K562 (cell line): ENCODE measurements at regions not wholly inside any gene's neighbourhood (a gene's known extent, or its start where the extent isn't known, plus 50 kb on each side); places are given as distances from the start of the nearest gene placed in this dataset.

Experiments
- ATAC-seq: fragments of 200-7000 bp; cut with Tn5 transposase; 3 replicates; pipeline ENCODE4 v1.9.1; 2020; ENCODE audit warnings: moderate library complexity
- BruUV-seq: library from RNA; stranded (reverse); fragments of 400-500 nt; replicated peaks from 2 replicates; lab custom pipeline; 2021; lab: Mats Ljungman, UMichigan
- CTCF ChIA-PET: fragments of 300-600 bp; formaldehyde crosslinking; extraction: SDS; loops from one replicate; lab custom pipeline; 2021; ENCODE audit warnings: low intra/inter-chr PET ratio; lab: Yijun Ruan, JAX
- POLR2A ChIA-PET: fragments of 300-600, 350-650 bp; sonication (Branson Sonifier 250); formaldehyde crosslinking; extraction: SDS; loops from one replicate; lab custom pipeline; 2021; ENCODE audit warnings: antibody characterized with exemption, inconsistent platforms; lab: Yijun Ruan, JAX
- DNase-seq, 4 experiments: peaks; one replicate each; pipeline versions ENCODE4 v3.0.0 to v3.0.0-alpha.2; 2011 to 2018; ENCODE audit warnings: low spot score in 3 of 4, mixed read lengths in 3 of 4; ENCODE audit errors: extremely low read depth in 1 of 4
- FAIRE-seq: peaks from 2 replicates; lab custom pipeline; 2011; peaks lifted over from hg19 to GRCh38; lab: Jason Lieb, UNC
- H2AFZ ChIP-seq: 2 replicates; pipeline ENCODE4 v1.6.0; 2011; ENCODE audit warnings: low read depth, low read length, control low read depth, inconsistent platforms
- H3K27ac ChIP-seq: fragments of 200-600 bp; 3 replicates; pipeline ENCODE4 v1.8.0; 2011; ENCODE audit warnings: low read depth, mild to moderate bottlenecking, control low read depth, inconsistent platforms, low read length, moderate library complexity, mixed read lengths; ENCODE audit errors: extremely low read depth
- H3K27me3 ChIP-seq, 2 experiments: fragments of 300-600 bp in 1 of 2; 2 replicates in 1 of 2; 3 replicates in 1 of 2; pipeline versions ENCODE4 v1.6.0 to v1.8.0; 2011; ENCODE audit warnings: inconsistent platforms in 2 of 2, low read length in 2 of 2, mild to moderate bottlenecking in 1 of 2, mixed read lengths in 1 of 2, moderate library complexity in 1 of 2; ENCODE audit not compliant: control insufficient read depth in 2 of 2, insufficient read depth in 2 of 2
- H3K36me3 ChIP-seq: fragments of 300-600 bp; 3 replicates; pipeline ENCODE4 v1.8.0; 2011; ENCODE audit warnings: mild to moderate bottlenecking, low read length, inconsistent platforms; ENCODE audit not compliant: control insufficient read depth, insufficient read depth
- H3K4me1 ChIP-seq, 2 experiments: fragments of 200-600 bp in 1 of 2; replicated peaks in 1 of 2; 2 replicates in 1 of 2; 3 replicates in 1 of 2; pipeline versions ENCODE4 v1.5.1 to v1.8.0; 2011; ENCODE audit warnings: inconsistent platforms in 2 of 2, low read length in 2 of 2, mild to moderate bottlenecking in 1 of 2, mixed read lengths in 1 of 2, moderate library complexity in 1 of 2; ENCODE audit not compliant: control insufficient read depth in 2 of 2, insufficient read depth in 2 of 2
- H3K4me2 ChIP-seq: 2 replicates; pipeline ENCODE4 v1.6.1; 2011; ENCODE audit warnings: low read length, control low read depth, inconsistent platforms, mixed read lengths; ENCODE audit not compliant: insufficient read depth
- H3K4me3 ChIP-seq: fragments of 200-600 bp; sonication (generic), shearing (Covaris generic); 2 replicates; pipeline ENCODE4 v1.5.1; 2016; ENCODE audit warnings: control low read depth, inconsistent platforms
- H3K79me2 ChIP-seq: fragments of 200-600 bp; 3 replicates; pipeline ENCODE4 v1.8.0; 2011; ENCODE audit warnings: low read length, inconsistent platforms; ENCODE audit not compliant: control insufficient read depth, insufficient read depth
- H3K9ac ChIP-seq, 2 experiments: 2 replicates each; pipeline versions ENCODE4 v1.6.0 to v1.6.1; 2011; ENCODE audit warnings: low read depth in 2 of 2, low read length in 2 of 2, control low read depth in 1 of 2, inconsistent platforms in 1 of 2, mild to moderate bottlenecking in 1 of 2, mixed read lengths in 1 of 2; ENCODE audit not compliant: insufficient read depth in 1 of 2
- H3K9me1 ChIP-seq: one replicate; pipeline ENCODE4 v1.6.0; 2011; ENCODE audit warnings: inconsistent platforms, mild to moderate bottlenecking, low read length, moderate library complexity; ENCODE audit not compliant: control insufficient read depth, insufficient read depth
- H3K9me3 ChIP-seq: replicated peaks from 2 replicates; pipeline ENCODE4 v1.5.1; 2011; ENCODE audit warnings: low read depth, low read length, inconsistent platforms; ENCODE audit not compliant: control insufficient read depth, insufficient read depth
- H4K20me1 ChIP-seq: replicated peaks from 2 replicates; pipeline ENCODE4 v1.6.1; 2011; ENCODE audit warnings: low read length, inconsistent platforms, mixed read lengths; ENCODE audit not compliant: control insufficient read depth, insufficient read depth
- CREM ChIP-seq: IDR thresholded peaks from 2 replicates; pipeline ENCODE4 v1.6.1; 2014; ENCODE audit warnings: antibody characterized with exemption, low read depth
- MIER1 ChIP-seq: fragments of 450-650 bp; IDR thresholded peaks from 2 replicates; pipeline ENCODE4 v1.6.1; 2016; ENCODE audit warnings: antibody characterized with exemption, mild to moderate bottlenecking, low read depth
- POLR2AphosphoS2 ChIP-seq: IDR thresholded peaks from 2 replicates; pipeline ENCODE4 v1.6.1; 2012; ENCODE audit warnings: low read length, improper control_type of control experiment
- POLR2B ChIP-seq: fragments of 450-650 bp; IDR thresholded peaks from 2 replicates; pipeline ENCODE4 v1.6.1; 2018; ENCODE audit warnings: low read depth; ENCODE audit not compliant: partially characterized antibody
- PTRF ChIP-seq: fragments of 450-650 bp; IDR thresholded peaks from 2 replicates; pipeline ENCODE4 v1.6.1; 2016; ENCODE audit warnings: mild to moderate bottlenecking, missing genetic modification characterization, missing compliant biosample characterization
- SRSF9 ChIP-seq: fragments of 200-400 bp; formaldehyde crosslinking; IDR thresholded peaks from 2 replicates; pipeline ENCODE4 v1.6.1; 2017; ENCODE audit warnings: low read depth, low read length, borderline replicate concordance
- TCF3 ChIP-seq: sonication (generic); formaldehyde crosslinking; IDR thresholded peaks from 2 replicates; pipeline ENCODE4 v1.4.0; 2020; ENCODE audit warnings: mild to moderate bottlenecking, missing genetic modification reagents
- ZNF589 ChIP-seq: fragments of 200-800 bp; sonication (Bioruptor generic); IDR thresholded peaks from 2 replicates; pipeline ENCODE4 v1.6.1; 2016; ENCODE audit warnings: low read depth, missing genetic modification characterization, missing compliant biosample characterization
- WGBS: fragments of 100-300 bp; shearing (Covaris generic); methylation state at CpG from one replicate; pipeline ENCODE4 v1.1.6; 2016; ENCODE audit warnings: low coverage, mixed read lengths; ENCODE audit not compliant: insufficient coverage; ENCODE audit errors: missing lambda C conversion rate; 5-methylcytosine and 5-hydroxymethylcytosine counted together
- in situ Hi-C: fragments of 300-500 bp; cut with MboI; formaldehyde crosslinking; loops from 4 replicates; pipeline ENCODE4 v1.15.0; 2018; ENCODE audit warnings: inconsistent platforms, mixed read lengths
- intact Hi-C: fragments of 100-400 bp; cut with micrococcal nuclease; formaldehyde crosslinking; loops from 2 replicates; pipeline ENCODE4 v1.14.2; 2022
- TF ChIP-seq, protein P1 (sequence below): fragments of 450-650 bp; IDR thresholded peaks from 2 replicates; pipeline ENCODE4 v1.6.1; 2017; ENCODE audit warnings: antibody characterized with exemption, mild to moderate bottlenecking
- TF ChIP-seq, protein P2 (sequence below): fragments of 250-450 bp; sonication (Bioruptor Pico); IDR thresholded peaks from 2 replicates; pipeline ENCODE4 v1.5.0; 2021
- TF ChIP-seq, protein P3 (sequence below): fragments of 250-450 bp; sonication (Bioruptor Pico); IDR thresholded peaks from 2 replicates; pipeline ENCODE4 v1.4.0; 2020

DNA sequence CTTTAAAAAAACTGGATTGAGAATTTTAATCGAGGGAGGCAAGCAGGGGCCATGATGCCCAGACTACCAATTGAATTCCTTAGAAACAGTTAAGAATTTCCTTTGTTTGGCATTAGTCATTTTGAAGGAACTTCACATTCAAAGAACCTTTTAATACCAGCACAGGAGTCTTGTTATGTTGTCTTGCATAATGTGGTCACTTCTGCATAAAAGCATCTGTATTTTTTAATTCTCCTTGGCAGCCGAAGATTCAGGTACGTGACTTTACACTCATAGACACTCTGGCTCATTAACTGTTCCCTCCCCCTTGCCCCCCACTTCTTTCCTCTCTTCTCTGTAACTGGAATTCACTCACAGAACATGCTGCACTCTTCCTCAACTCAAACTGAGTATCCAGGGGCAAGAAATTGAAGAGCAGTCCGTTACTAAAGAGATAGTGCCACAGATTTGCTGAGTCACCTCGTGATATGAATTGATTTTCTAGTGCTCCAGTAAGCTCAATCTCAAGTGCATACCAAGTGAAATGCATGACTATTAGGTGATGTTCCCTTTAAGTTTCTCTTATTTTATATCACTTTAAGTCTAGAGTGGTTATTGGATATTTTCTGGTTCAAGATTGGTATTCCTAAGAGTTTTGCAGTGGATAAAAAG is 572.2 kb upstream of the SOX9 start:
- Histone ChIP-seq H3K9ac (no peak overlapping the region), H3K9me3 (no peaks in the 10 kb centered on the region), H3K9me1 (no peaks in the 10 kb centered on the region), H3K36me3 (no peaks in the 10 kb centered on the region), H3K4me2 (no peak overlapping the region), H3K27me3 (no peaks in the 10 kb centered on the region), H3K4me1 (no peaks in the 10 kb centered on the region), H3K79me2 (no peaks in the 10 kb centered on the region), H3K4me3 (no peak overlapping the region), H4K20me1 (no peaks in the 10 kb centered on the region), H2AFZ (no peak overlapping the region), H3K27ac (no peak overlapping the region)
- no peak for DNase-seq
- intact Hi-C loops (no loop called here), in situ Hi-C loops (no loop called here)
- no peak for ATAC-seq
- POLR2A ChIA-PET = no interaction called here
- no peak for FAIRE-seq
- CTCF ChIA-PET = no interaction called here
- WGBS = 1% methylated on average over 5 of the region's 5 CpGs
- BruUV-seq = no TSS peak
- TF ChIP-seq ZNF589 (CRISPR knock-in tag) (no peak), TCF3 (no peak), CREM (no peak), MIER1 (no peak), POLR2AphosphoS2 (no peak), PTRF (tag) (no peak), POLR2B (no peak), SRSF9 (no peak)
- TF ChIP-seq, protein P1, sequence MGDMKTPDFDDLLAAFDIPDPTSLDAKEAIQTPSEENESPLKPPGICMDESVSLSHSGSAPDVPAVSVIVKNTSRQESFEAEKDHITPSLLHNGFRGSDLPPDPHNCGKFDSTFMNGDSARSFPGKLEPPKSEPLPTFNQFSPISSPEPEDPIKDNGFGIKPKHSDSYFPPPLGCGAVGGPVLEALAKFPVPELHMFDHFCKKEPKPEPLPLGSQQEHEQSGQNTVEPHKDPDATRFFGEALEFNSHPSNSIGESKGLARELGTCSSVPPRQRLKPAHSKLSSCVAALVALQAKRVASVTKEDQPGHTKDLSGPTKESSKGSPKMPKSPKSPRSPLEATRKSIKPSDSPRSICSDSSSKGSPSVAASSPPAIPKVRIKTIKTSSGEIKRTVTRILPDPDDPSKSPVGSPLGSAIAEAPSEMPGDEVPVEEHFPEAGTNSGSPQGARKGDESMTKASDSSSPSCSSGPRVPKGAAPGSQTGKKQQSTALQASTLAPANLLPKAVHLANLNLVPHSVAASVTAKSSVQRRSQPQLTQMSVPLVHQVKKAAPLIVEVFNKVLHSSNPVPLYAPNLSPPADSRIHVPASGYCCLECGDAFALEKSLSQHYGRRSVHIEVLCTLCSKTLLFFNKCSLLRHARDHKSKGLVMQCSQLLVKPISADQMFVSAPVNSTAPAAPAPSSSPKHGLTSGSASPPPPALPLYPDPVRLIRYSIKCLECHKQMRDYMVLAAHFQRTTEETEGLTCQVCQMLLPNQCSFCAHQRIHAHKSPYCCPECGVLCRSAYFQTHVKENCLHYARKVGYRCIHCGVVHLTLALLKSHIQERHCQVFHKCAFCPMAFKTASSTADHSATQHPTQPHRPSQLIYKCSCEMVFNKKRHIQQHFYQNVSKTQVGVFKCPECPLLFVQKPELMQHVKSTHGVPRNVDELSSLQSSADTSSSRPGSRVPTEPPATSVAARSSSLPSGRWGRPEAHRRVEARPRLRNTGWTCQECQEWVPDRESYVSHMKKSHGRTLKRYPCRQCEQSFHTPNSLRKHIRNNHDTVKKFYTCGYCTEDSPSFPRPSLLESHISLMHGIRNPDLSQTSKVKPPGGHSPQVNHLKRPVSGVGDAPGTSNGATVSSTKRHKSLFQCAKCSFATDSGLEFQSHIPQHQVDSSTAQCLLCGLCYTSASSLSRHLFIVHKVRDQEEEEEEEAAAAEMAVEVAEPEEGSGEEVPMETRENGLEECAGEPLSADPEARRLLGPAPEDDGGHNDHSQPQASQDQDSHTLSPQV = no peak
- TF ChIP-seq, protein P2, sequence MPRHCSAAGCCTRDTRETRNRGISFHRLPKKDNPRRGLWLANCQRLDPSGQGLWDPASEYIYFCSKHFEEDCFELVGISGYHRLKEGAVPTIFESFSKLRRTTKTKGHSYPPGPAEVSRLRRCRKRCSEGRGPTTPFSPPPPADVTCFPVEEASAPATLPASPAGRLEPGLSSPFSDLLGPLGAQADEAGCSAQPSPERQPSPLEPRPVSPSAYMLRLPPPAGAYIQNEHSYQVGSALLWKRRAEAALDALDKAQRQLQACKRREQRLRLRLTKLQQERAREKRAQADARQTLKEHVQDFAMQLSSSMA (CRISPR knock-in tag) = no peak
- TF ChIP-seq, protein P3, sequence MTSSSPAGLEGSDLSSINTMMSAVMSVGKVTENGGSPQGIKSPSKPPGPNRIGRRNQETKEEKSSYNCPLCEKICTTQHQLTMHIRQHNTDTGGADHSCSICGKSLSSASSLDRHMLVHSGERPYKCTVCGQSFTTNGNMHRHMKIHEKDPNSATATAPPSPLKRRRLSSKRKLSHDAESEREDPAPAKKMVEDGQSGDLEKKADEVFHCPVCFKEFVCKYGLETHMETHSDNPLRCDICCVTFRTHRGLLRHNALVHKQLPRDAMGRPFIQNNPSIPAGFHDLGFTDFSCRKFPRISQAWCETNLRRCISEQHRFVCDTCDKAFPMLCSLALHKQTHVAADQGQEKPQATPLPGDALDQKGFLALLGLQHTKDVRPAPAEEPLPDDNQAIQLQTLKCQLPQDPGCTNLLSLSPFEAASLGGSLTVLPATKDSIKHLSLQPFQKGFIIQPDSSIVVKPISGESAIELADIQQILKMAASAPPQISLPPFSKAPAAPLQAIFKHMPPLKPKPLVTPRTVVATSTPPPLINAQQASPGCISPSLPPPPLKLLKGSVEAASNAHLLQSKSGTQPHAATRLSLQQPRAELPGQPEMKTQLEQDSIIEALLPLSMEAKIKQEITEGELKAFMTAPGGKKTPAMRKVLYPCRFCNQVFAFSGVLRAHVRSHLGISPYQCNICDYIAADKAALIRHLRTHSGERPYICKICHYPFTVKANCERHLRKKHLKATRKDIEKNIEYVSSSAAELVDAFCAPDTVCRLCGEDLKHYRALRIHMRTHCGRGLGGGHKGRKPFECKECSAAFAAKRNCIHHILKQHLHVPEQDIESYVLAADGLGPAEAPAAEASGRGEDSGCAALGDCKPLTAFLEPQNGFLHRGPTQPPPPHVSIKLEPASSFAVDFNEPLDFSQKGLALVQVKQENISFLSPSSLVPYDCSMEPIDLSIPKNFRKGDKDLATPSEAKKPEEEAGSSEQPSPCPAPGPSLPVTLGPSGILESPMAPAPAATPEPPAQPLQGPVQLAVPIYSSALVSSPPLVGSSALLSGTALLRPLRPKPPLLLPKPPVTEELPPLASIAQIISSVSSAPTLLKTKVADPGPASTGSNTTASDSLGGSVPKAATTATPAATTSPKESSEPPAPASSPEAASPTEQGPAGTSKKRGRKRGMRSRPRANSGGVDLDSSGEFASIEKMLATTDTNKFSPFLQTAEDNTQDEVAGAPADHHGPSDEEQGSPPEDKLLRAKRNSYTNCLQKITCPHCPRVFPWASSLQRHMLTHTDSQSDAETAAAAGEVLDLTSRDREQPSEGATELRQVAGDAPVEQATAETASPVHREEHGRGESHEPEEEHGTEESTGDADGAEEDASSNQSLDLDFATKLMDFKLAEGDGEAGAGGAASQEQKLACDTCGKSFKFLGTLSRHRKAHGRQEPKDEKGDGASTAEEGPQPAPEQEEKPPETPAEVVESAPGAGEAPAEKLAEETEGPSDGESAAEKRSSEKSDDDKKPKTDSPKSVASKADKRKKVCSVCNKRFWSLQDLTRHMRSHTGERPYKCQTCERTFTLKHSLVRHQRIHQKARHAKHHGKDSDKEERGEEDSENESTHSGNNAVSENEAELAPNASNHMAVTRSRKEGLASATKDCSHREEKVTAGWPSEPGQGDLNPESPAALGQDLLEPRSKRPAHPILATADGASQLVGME (CRISPR knock-in tag) = no peak
